OCI-LY1 (cell line): ENCODE measurements at regions not wholly inside any gene's neighbourhood (a gene's known extent, or its start where the extent isn't known, plus 50 kb on each side); places are given as distances from the start of the nearest gene placed in this dataset.

Experiments
- H2AFZ ChIP-seq: fragments of 200-600 bp; sonication (generic), shearing (Covaris generic); 2 replicates; pipeline ENCODE4 v1.6.0; 2014; ENCODE audit warnings: antibody characterized with exemption, mild to moderate bottlenecking, low read length
- H3F3A ChIP-seq: fragments of 200-600 bp; sonication (generic), shearing (Covaris generic); 2 replicates; pipeline ENCODE4 v1.6.0; 2014; ENCODE audit warnings: mild to moderate bottlenecking, antibody characterized with exemption, low read length, moderate library complexity; ENCODE audit not compliant: insufficient read depth
- H3K27ac ChIP-seq: fragments of 200-600 bp; sonication (generic); 2 replicates; pipeline ENCODE4 v1.5.1; 2014; ENCODE audit warnings: low read length, mixed run types, mild to moderate bottlenecking, low read depth; ENCODE audit not compliant: poor library complexity, severe bottlenecking
- H3K27me3 ChIP-seq: fragments of 200-600 bp; sonication (generic); 2 replicates; pipeline ENCODE4 v1.6.0; 2014; ENCODE audit warnings: antibody characterized with exemption, mild to moderate bottlenecking, low read length, moderate library complexity; ENCODE audit not compliant: insufficient read depth
- H3K36me3 ChIP-seq: fragments of 200-600 bp; sonication (generic); 2 replicates; pipeline ENCODE4 v1.6.1; 2014; ENCODE audit warnings: mild to moderate bottlenecking, antibody characterized with exemption, low read length, moderate library complexity, mixed read lengths; ENCODE audit not compliant: insufficient read depth
- H3K4me1 ChIP-seq: fragments of 200-600 bp; sonication (generic); 2 replicates; pipeline ENCODE4 v1.5.1; 2014; ENCODE audit warnings: mild to moderate bottlenecking, low read length, moderate library complexity; ENCODE audit not compliant: insufficient read depth, severe bottlenecking
- H3K4me2 ChIP-seq: fragments of 200-600 bp; sonication (generic), shearing (Covaris generic); 2 replicates; pipeline ENCODE4 v1.6.1; 2014; ENCODE audit warnings: low read length
- H3K4me3 ChIP-seq: fragments of 200-600 bp; sonication (generic); 2 replicates; pipeline ENCODE4 v1.5.1; 2014; ENCODE audit warnings: low read length, low read depth, mild to moderate bottlenecking, mixed read lengths; ENCODE audit not compliant: poor library complexity, severe bottlenecking
- H3K79me2 ChIP-seq: fragments of 200-600 bp; shearing (Covaris generic); 2 replicates; pipeline ENCODE4 v1.6.1; 2016; ENCODE audit warnings: mixed run types, low read length, mixed read lengths; ENCODE audit not compliant: insufficient read depth
- H3K9ac ChIP-seq: fragments of 200-600 bp; sonication (generic), shearing (Covaris generic); 2 replicates; pipeline ENCODE4 v1.6.1; 2014; ENCODE audit warnings: mild to moderate bottlenecking, low read length, mixed read lengths
- H3K9me2 ChIP-seq: fragments of 200-600 bp; sonication (generic), shearing (Covaris generic); 2 replicates; pipeline ENCODE4 v1.6.1; 2014; ENCODE audit warnings: low read depth, mild to moderate bottlenecking, low read length, mixed read lengths
- H3K9me3 ChIP-seq: fragments of 200-600 bp; shearing (Covaris generic); 2 replicates; pipeline ENCODE4 v1.6.1; 2014; ENCODE audit warnings: low read length, mixed read lengths
- H4K20me1 ChIP-seq: fragments of 200-600 bp; sonication (generic), shearing (Covaris generic); 2 replicates; pipeline ENCODE4 v1.6.0; 2016; ENCODE audit warnings: mild to moderate bottlenecking, low read length; ENCODE audit not compliant: insufficient read depth
- EZH2 ChIP-seq: fragments of 200-600 bp; sonication (generic), shearing (Covaris generic); IDR thresholded peaks from 2 replicates; pipeline ENCODE4 v1.8.0; 2017; ENCODE audit warnings: borderline replicate concordance, mixed run types, mild to moderate bottlenecking, antibody characterized with exemption, low read length, moderate library complexity, mixed read lengths
- TF ChIP-seq, protein P1 (sequence below): fragments of 200-600 bp; sonication (generic), shearing (Covaris generic); IDR thresholded peaks from 2 replicates; pipeline ENCODE4 v1.5.1; 2017; ENCODE audit warnings: mild to moderate bottlenecking, antibody characterized with exemption, low read length, moderate library complexity, mixed read lengths

DNA sequence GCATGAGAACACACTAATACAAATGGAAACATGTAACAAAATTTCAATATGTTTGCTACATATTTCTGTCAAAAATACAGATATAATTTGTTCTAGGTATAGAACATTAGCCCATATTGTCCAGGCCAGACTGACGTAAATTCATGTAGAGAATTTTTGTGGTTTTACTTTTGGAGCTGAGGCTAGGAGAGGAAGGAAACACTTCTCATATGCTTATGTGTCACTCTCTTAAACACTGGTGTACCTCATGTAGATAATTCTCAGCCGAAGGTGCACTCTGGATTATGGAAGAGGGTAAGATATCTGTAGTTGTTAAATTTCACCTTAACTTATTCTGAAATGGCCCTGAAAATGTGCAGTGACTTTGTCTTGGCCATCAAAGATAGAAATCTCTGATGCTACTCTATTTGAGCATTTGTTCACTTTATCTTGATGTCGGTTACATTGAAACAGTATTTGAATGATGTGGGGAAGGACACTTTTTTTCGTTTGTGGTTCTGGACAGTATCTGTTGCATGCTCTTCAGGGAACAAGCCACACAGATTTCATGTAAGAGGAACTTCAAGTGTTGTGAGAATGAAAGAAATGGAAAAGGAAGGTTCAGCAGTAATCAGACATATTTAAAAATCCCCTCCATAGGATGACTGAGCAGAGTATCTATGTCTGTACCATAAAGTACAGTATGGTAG lies 202.7 kb downstream of the SPATA31D1 start:
- Histone ChIP-seq H3K4me2 (peak overlapping the region; percentile 12; the same call in 1 of the 2 replicates), H3K27ac (peak overlapping the region; percentile 67), H3K36me3 (peaks cover 12% of the 10 kb centered on the region; the same call in 1 of the 2 replicates), H3K4me3 (no peak overlapping the region), H3K79me2 (no peaks in the 10 kb centered on the region), H2AFZ (no peak overlapping the region), H3F3A (no peaks in the 10 kb centered on the region), H3K27me3 (no peaks in the 10 kb centered on the region), H3K9me3 (no peaks in the 10 kb centered on the region; the same call in 1 of the 2 replicates), H3K9ac (no peak overlapping the region), H4K20me1 (no peaks in the 10 kb centered on the region), H3K4me1 (peaks cover 55% of the 10 kb centered on the region), H3K9me2 (no peaks in the 10 kb centered on the region)
- TF ChIP-seq, protein P1, sequence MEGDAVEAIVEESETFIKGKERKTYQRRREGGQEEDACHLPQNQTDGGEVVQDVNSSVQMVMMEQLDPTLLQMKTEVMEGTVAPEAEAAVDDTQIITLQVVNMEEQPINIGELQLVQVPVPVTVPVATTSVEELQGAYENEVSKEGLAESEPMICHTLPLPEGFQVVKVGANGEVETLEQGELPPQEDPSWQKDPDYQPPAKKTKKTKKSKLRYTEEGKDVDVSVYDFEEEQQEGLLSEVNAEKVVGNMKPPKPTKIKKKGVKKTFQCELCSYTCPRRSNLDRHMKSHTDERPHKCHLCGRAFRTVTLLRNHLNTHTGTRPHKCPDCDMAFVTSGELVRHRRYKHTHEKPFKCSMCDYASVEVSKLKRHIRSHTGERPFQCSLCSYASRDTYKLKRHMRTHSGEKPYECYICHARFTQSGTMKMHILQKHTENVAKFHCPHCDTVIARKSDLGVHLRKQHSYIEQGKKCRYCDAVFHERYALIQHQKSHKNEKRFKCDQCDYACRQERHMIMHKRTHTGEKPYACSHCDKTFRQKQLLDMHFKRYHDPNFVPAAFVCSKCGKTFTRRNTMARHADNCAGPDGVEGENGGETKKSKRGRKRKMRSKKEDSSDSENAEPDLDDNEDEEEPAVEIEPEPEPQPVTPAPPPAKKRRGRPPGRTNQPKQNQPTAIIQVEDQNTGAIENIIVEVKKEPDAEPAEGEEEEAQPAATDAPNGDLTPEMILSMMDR, result no peak
- no peak for TF ChIP-seq EZH2

GRCh38 chr9:82192211-82192610 lies 203.6 kb downstream of the SPATA31D1 start:
- Histone ChIP-seq H3K27ac (peak overlapping the region; percentile 67), H3K9me3 (no peaks in the 10 kb centered on the region; the same call in 1 of the 2 replicates), H2AFZ (no peak overlapping the region), H3K4me1 (peaks cover 55% of the 10 kb centered on the region), H3F3A (no peaks in the 10 kb centered on the region), H3K9me2 (no peaks in the 10 kb centered on the region), H3K9ac (no peak overlapping the region), H3K27me3 (no peaks in the 10 kb centered on the region), H3K79me2 (no peaks in the 10 kb centered on the region), H3K4me2 (no peak overlapping the region), H3K4me3 (no peak overlapping the region), H4K20me1 (no peaks in the 10 kb centered on the region), H3K36me3 (peaks cover 12% of the 10 kb centered on the region; the same call in 1 of the 2 replicates)
- TF ChIP-seq, protein P1, result no peak
- TF ChIP-seq EZH2, result no peak

- no peaks in the 10 kb centered on the region for H3K9me2 ChIP-seq
- H3K27ac ChIP-seq, result peak overlapping the region; percentile 4
- H3K4me2 ChIP-seq, result no peak overlapping the region
- H3K9me3 ChIP-seq, result no peaks in the 10 kb centered on the region; the same call in 1 of the 2 replicates
- peaks cover 12% of the 10 kb centered on the region; the same call in 1 of the 2 replicates for H3K36me3 ChIP-seq
- no peaks in the 10 kb centered on the region for H3K79me2 ChIP-seq
- H3K9ac ChIP-seq, result no peak overlapping the region
- no peak for TF ChIP-seq EZH2
- TF ChIP-seq, protein P1, result no peak
- no peak overlapping the region for H2AFZ ChIP-seq
- H3K4me1 ChIP-seq, result peaks cover 39% of the 10 kb centered on the region
- no peaks in the 10 kb centered on the region for H3K27me3 ChIP-seq
- no peaks in the 10 kb centered on the region for H4K20me1 ChIP-seq
- H3F3A ChIP-seq, result no peaks in the 10 kb centered on the region
- no peak overlapping the region for H3K4me3 ChIP-seq
These were observed 208.3 kb downstream of the SPATA31D1 start for GRCh38 chr9:82196622-82197441.
